DND-41 (cell line): ENCODE measurements at regions not wholly inside any gene's neighbourhood (a gene's known extent, or its start where the extent isn't known, plus 50 kb on each side); places are given as distances from the start of the nearest gene placed in this dataset.

Experiments used
- EZH2 ChIP-seq: IDR thresholded peaks from 3 replicates; pipeline ENCODE4 v1.6.1; 2012; ENCODE audit warnings: borderline replicate concordance, low read depth, mild to moderate bottlenecking, moderate library complexity, low read length, inconsistent platforms; ENCODE audit not compliant: severe bottlenecking
- TF ChIP-seq, protein P1 (sequence below): IDR thresholded peaks from 2 replicates; pipeline ENCODE4 v1.5.1; 2012; ENCODE audit warnings: borderline replicate concordance, low read length, moderate library complexity, mild to moderate bottlenecking; ENCODE audit not compliant: poor library complexity, severe bottlenecking; ENCODE audit errors: extremely low read depth

DNA sequence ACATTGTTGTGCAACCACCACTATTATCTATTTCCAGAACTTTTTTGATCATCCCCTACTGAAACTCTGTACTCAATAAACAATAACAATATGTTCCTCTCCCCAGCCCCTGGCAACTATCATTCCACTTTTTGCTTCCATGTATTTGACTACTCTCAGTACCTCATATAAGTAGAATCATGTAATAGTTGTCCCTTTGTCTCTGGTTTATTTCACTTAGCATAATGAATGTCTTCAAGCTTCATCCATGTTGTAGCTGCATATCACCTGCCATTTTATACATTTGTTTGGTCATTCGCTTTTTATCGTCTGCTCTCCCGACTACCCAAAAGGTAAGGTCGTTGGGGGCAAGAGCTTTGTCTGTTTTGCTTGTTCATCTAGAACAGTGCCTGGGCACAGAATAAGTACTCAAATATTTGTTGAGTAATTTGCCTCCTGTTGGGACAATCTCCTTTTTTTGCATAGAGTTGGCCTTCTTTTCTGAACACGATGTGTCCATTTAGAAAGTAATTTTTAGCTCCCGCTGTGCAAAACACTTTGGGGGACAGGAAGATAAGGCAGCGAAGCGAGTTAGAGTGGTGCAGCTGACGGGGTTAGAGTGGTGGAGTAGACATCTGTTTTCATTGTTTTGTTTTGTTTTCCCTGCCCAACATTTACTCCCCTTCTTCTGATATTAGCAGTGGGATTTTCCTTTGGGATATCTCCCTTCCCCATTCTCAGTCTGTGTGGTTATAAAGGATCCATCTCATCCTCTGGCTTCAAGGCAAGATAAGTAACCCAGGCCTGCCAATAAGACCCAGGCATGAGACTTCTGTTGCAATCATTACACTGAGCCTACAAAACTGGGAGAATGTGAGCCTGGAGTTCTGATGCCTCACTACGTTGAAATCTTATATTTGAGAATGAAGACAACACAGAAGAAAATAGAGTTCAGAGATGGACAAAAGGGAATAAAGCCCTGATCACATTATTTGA is 83.4 kb upstream of the RNU6-1 start:
- TF ChIP-seq, protein P1, sequence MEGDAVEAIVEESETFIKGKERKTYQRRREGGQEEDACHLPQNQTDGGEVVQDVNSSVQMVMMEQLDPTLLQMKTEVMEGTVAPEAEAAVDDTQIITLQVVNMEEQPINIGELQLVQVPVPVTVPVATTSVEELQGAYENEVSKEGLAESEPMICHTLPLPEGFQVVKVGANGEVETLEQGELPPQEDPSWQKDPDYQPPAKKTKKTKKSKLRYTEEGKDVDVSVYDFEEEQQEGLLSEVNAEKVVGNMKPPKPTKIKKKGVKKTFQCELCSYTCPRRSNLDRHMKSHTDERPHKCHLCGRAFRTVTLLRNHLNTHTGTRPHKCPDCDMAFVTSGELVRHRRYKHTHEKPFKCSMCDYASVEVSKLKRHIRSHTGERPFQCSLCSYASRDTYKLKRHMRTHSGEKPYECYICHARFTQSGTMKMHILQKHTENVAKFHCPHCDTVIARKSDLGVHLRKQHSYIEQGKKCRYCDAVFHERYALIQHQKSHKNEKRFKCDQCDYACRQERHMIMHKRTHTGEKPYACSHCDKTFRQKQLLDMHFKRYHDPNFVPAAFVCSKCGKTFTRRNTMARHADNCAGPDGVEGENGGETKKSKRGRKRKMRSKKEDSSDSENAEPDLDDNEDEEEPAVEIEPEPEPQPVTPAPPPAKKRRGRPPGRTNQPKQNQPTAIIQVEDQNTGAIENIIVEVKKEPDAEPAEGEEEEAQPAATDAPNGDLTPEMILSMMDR, result no peak
- no peak for TF ChIP-seq EZH2
